ENCODE measurements at regions not wholly inside any gene's neighbourhood (a gene's known extent, or its start where the extent isn't known, plus 50 kb on each side); places are given as distances from the start of the nearest gene placed in this dataset.

- TF ChIP-seq FOSL1 (IDR thresholded peaks at IDR 0.05; ENCODE audit: insufficient read depth, low read depth, low read length): no peak
- TF ChIP-seq, protein P1, sequence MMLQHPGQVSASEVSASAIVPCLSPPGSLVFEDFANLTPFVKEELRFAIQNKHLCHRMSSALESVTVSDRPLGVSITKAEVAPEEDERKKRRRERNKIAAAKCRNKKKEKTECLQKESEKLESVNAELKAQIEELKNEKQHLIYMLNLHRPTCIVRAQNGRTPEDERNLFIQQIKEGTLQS (IDR thresholded peaks at IDR 0.05; ENCODE audit: insufficient read depth, low read depth, low read length): no peak
- TF ChIP-seq CHD1 (IDR thresholded peaks at IDR 0.05; ENCODE audit: low read depth, low read length): no peak
- no peak for TF ChIP-seq JUND (IDR thresholded peaks at IDR 0.05; ENCODE audit: low read length)
Measured at GRCh38 chr3:103381296-103382079, 946.7 kb downstream of the ZPLD1 start (continued).
